ENCODE measurements at regions not wholly inside any gene's neighbourhood (a gene's known extent, or its start where the extent isn't known, plus 50 kb on each side); places are given as distances from the start of the nearest gene placed in this dataset.

GRCh38 chr12:105764216-105764835 is 374.4 kb downstream of the NUAK1 start:
- in situ Hi-C loops (cut with HindIII; ENCODE audit: extremely low pct_ligation_motif_present, low pct_unique_long_range_greater_than_20kb), result no loop called here
- FAIRE-seq, result no peak
- H3K27ac ChIP-seq (ENCODE audit: extremely low read length, insufficient read depth, low read length), result no peak overlapping the region
- 49% methylated on average over 9 of the region's 10 CpGs for WGBS (ENCODE audit: low lambda C conversion rate)
- ChIA-PET CTCF (ENCODE audit: low intra/inter-chr PET ratio, low total read pairs) (no interaction called here), POLR2A (no interaction called here)
- no peak for DNase-seq (ENCODE audit: low spot score)
- no peaks in the 10 kb centered on the region for H3K9me3 ChIP-seq (ENCODE audit: low read length)
- no peaks in the 10 kb centered on the region for H3K27me3 ChIP-seq (ENCODE audit: control insufficient read depth in 1 of 2, insufficient read depth in 2 of 2, low read length in 2 of 2)
- H3K4me2 ChIP-seq (ENCODE audit: low read depth, low read length), result no peak overlapping the region
- H3K4me1 ChIP-seq (ENCODE audit: insufficient read depth, low read length), result no peaks in the 10 kb centered on the region
- BruUV-seq (replicated peaks), result no TSS peak
- H3K79me2 ChIP-seq (ENCODE audit: insufficient read depth, low read length), result no peaks in the 10 kb centered on the region
- no peaks in the 10 kb centered on the region for H4K20me1 ChIP-seq (ENCODE audit: insufficient read depth, low read length)
- H3K4me3 ChIP-seq (replicated peaks in 1 of 3; ENCODE audit: insufficient read depth in 1 of 3, low read depth in 2 of 3, low read length in 3 of 3), result no peak overlapping the region
- H2AFZ ChIP-seq (ENCODE audit: low read length), result no peak overlapping the region
- H3K36me3 ChIP-seq (replicated peaks in 1 of 2; ENCODE audit: control insufficient read depth in 1 of 2, insufficient read depth in 2 of 2, low read length in 2 of 2), result no peaks in the 10 kb centered on the region
- no peak overlapping the region for H3K9ac ChIP-seq (ENCODE audit: insufficient read depth, low read depth, low read length)
- intact Hi-C loops (cut with micrococcal nuclease; ENCODE audit: unreplicated experiment), result no loop called here
- no peak for ATAC-seq
- no peak for TF ChIP-seq HNF4A (CRISPR knock-in tag; IDR thresholded peaks at IDR 0.05)
- no peak for TF ChIP-seq ZNF326 (CRISPR knock-in tag; IDR thresholded peaks at IDR 0.05; ENCODE audit: borderline replicate concordance)
- no peak for TF ChIP-seq ZNF747 (CRISPR knock-in tag; IDR thresholded peaks at IDR 0.05; ENCODE audit: borderline replicate concordance)
- no peak for TF ChIP-seq POLR2AphosphoS5 (IDR thresholded peaks at IDR 0.05; ENCODE audit: low read depth, low read length)
- no peak for TF ChIP-seq ZBTB44 (CRISPR knock-in tag; IDR thresholded peaks at IDR 0.05)
- TF ChIP-seq FOXJ3 (CRISPR knock-in tag; IDR thresholded peaks at IDR 0.05; ENCODE audit: borderline replicate concordance), result no peak
- TF ChIP-seq TFDP1 (CRISPR knock-in tag; IDR thresholded peaks at IDR 0.05; ENCODE audit: borderline replicate concordance), result no peak
- TF ChIP-seq PHF5A (CRISPR knock-in tag; IDR thresholded peaks at IDR 0.05; ENCODE audit: low read depth, unreplicated experiment), result no peak
- no peak for TF ChIP-seq BHLHE40 (IDR thresholded peaks at IDR 0.05; ENCODE audit: low read length)
- no peak for TF ChIP-seq ZNF234 (CRISPR knock-in tag; conservative IDR thresholded peaks at IDR 0.05)
- no peak for TF ChIP-seq ARID4A (CRISPR knock-in tag; IDR thresholded peaks at IDR 0.05; ENCODE audit: borderline replicate concordance)
- no peak for TF ChIP-seq NONO (IDR thresholded peaks at IDR 0.05)
- no peak for TF ChIP-seq NONO (CRISPR knock-in tag; conservative IDR thresholded peaks at IDR 0.05)
- TF ChIP-seq TEF (CRISPR knock-in tag; IDR thresholded peaks at IDR 0.05), result no peak
- TF ChIP-seq ZNF329 (CRISPR knock-in tag; IDR thresholded peaks at IDR 0.05; ENCODE audit: low read depth), result no peak
- TF ChIP-seq ZNF879 (CRISPR knock-in tag; IDR thresholded peaks at IDR 0.05), result no peak
